ENCODE measurements at regions not wholly inside any gene's neighbourhood (a gene's known extent, or its start where the extent isn't known, plus 50 kb on each side); places are given as distances from the start of the nearest gene placed in this dataset.
A peak's percentile ranks its signal among the peaks of the same experiment; 100 is the strongest.

DNA sequence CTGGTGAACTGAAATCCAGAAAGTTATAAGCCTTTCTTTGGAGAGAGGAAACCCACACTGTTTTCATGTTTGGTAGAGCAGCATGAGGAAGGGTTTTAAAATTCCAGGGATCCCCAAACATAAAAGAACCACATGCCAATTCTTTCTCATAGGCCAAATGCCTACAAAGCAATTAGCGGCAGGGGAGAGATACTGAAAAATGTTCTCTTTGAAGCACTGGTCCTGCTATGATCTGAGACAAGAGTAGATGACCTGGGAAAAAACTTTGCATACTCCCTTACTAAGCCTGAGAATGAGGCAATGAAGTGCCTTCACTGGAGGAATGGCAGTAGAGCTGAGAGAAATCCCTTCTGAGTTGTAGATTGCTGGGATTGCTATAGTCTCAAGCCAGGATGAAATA lies 1261.7 kb downstream of the DSC3 start:
- WGBS (ENCODE audit: low lambda C conversion rate, missing lambda C conversion rate): 79% methylated on average over 1 of the region's 1 CpG
- Histone ChIP-seq H3K9me3 (ENCODE audit: low read depth) (no peaks in the 10 kb centered on the region), H3K27ac (no peak overlapping the region), H3K4me3 (no peak overlapping the region), H4K20me1 (ENCODE audit: insufficient read depth, poor library complexity, severe bottlenecking) (no peaks in the 10 kb centered on the region), H2AFZ (no peak overlapping the region), H3K36me3 (replicated peaks; ENCODE audit: insufficient read depth, low read depth) (no peaks in the 10 kb centered on the region), H3K27me3 (no peaks in the 10 kb centered on the region), H3K4me2 (no peak overlapping the region), H3K4me1 (ENCODE audit: insufficient read depth) (no peaks in the 10 kb centered on the region), H3K79me2 (no peaks in the 10 kb centered on the region), H3K9me2 (replicated peaks; ENCODE audit: insufficient read depth) (no peaks in the 10 kb centered on the region)
- DNase-seq (ENCODE audit: low spot score): no peak
- TF ChIP-seq CTCF (IDR thresholded peaks at IDR 0.05; ENCODE audit: poor library complexity): no peak
- no peak for TF ChIP-seq EZH2 (IDR thresholded peaks at IDR 0.05; ENCODE audit: borderline replicate concordance)
- no peak for TF ChIP-seq EZH2phosphoT487 (IDR thresholded peaks at IDR 0.05; ENCODE audit: low read depth, severe bottlenecking, unreplicated experiment)

DNA sequence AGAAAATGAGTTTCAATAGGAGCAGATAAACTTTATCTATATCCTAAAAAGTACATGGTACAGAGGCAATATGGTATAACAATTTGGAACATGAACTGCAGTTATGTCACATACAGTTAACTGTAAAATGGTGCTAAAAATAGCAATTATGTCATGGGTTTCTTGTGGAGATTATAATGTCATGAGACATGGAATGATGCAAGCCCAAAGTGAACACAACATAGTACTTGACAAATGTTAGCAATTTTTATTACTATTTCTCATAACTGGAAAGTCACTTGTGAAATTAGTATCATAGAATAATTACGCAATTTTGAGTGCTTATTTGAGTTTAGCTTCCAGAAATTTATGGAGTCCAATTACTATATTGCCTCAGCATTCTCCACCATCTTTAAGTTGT lies 1263.4 kb downstream of the DSC3 start:
- Histone ChIP-seq H3K79me2 (no peaks in the 10 kb centered on the region), H3K4me2 (no peak overlapping the region), H3K4me3 (no peak overlapping the region), H3K9me3 (ENCODE audit: low read depth) (no peaks in the 10 kb centered on the region), H3K27ac (no peak overlapping the region), H2AFZ (no peak overlapping the region), H4K20me1 (ENCODE audit: insufficient read depth, poor library complexity, severe bottlenecking) (no peaks in the 10 kb centered on the region), H3K9me2 (replicated peaks; ENCODE audit: insufficient read depth) (no peaks in the 10 kb centered on the region), H3K36me3 (replicated peaks; ENCODE audit: insufficient read depth, low read depth) (no peaks in the 10 kb centered on the region), H3K27me3 (no peaks in the 10 kb centered on the region), H3K4me1 (ENCODE audit: insufficient read depth) (no peaks in the 10 kb centered on the region)
- DNase-seq (ENCODE audit: low spot score): no peak
- 89% methylated on average over 1 of the region's 1 CpG for WGBS (ENCODE audit: low lambda C conversion rate, missing lambda C conversion rate)
- TF ChIP-seq EZH2 (IDR thresholded peaks at IDR 0.05; ENCODE audit: borderline replicate concordance): no peak
- TF ChIP-seq CTCF (IDR thresholded peaks at IDR 0.05; ENCODE audit: poor library complexity): no peak
- no peak for TF ChIP-seq EZH2phosphoT487 (IDR thresholded peaks at IDR 0.05; ENCODE audit: low read depth, severe bottlenecking, unreplicated experiment)

DNA sequence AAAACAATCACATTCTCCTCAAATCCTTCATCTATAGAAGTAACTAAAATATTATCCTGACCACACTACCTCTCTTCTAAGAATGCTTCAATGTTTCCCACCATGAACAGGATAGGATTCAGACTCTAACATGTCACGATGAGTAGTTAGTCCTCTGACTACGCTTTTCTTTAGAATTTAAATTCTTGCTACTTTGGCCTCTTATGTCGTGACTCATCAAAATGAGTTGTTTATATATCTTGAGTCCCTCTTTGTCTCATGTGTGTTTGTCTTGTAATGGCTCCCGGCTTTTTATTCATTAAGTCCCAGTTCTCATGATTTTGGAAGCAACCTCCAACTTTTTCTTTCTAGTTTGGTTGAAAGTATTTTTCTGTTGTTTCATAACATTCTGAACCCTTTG lies 1289.2 kb downstream of the DSC3 start:
- no peaks in the 10 kb centered on the region for H3K36me3 ChIP-seq (replicated peaks; ENCODE audit: insufficient read depth, low read depth)
- no peaks in the 10 kb centered on the region for H3K4me1 ChIP-seq (ENCODE audit: insufficient read depth)
- no peaks in the 10 kb centered on the region for H3K79me2 ChIP-seq
- no peak overlapping the region for H2AFZ ChIP-seq
- 96% methylated on average over 4 of the region's 4 CpGs for WGBS (ENCODE audit: low lambda C conversion rate, missing lambda C conversion rate)
- H3K27ac ChIP-seq: no peak overlapping the region
- no peak for TF ChIP-seq CTCF (IDR thresholded peaks at IDR 0.05; ENCODE audit: poor library complexity)
- H3K9me2 ChIP-seq (replicated peaks; ENCODE audit: insufficient read depth): no peaks in the 10 kb centered on the region
- H4K20me1 ChIP-seq (ENCODE audit: insufficient read depth, poor library complexity, severe bottlenecking): no peaks in the 10 kb centered on the region
- H3K4me2 ChIP-seq: no peak overlapping the region
- H3K9me3 ChIP-seq (ENCODE audit: low read depth): no peaks in the 10 kb centered on the region
- no peaks in the 10 kb centered on the region for H3K27me3 ChIP-seq
- no peak overlapping the region for H3K4me3 ChIP-seq
- DNase-seq (ENCODE audit: low spot score): no peak

DNA sequence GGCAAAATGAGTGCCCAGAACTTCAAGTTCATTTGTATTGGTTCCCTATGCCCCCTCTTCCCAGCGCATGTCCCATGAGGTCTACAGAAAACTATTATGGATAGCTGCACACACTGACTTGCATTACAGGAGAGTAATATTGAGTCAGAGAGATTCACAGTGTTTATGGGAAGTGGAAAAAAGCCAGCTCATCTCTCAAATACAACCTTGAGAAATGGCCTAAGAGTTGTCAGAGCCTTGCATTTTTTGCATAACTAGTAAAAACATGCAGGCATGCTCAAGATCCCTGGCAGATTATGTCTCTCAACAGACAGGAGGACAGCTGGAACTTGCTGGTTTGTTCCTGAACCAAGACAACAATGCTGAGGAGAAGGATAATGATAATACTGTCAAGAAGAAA lies 1292.8 kb downstream of the DSC3 start:
- peak; percentile 14 for DNase-seq (ENCODE audit: low spot score)
- Histone ChIP-seq H4K20me1 (ENCODE audit: insufficient read depth, poor library complexity, severe bottlenecking) (no peaks in the 10 kb centered on the region), H3K9me3 (ENCODE audit: low read depth) (no peaks in the 10 kb centered on the region), H3K9me2 (replicated peaks; ENCODE audit: insufficient read depth) (no peaks in the 10 kb centered on the region), H3K36me3 (replicated peaks; ENCODE audit: insufficient read depth, low read depth) (no peaks in the 10 kb centered on the region), H3K4me3 (no peak overlapping the region), H3K79me2 (no peaks in the 10 kb centered on the region), H3K27me3 (no peaks in the 10 kb centered on the region), H3K27ac (no peak overlapping the region), H2AFZ (no peak overlapping the region), H3K4me2 (no peak overlapping the region), H3K4me1 (ENCODE audit: insufficient read depth) (no peaks in the 10 kb centered on the region)
- no peak for TF ChIP-seq CTCF (IDR thresholded peaks at IDR 0.05; ENCODE audit: poor library complexity)
- TF ChIP-seq EZH2 (IDR thresholded peaks at IDR 0.05; ENCODE audit: borderline replicate concordance): no peak
- no peak for TF ChIP-seq EZH2phosphoT487 (IDR thresholded peaks at IDR 0.05; ENCODE audit: low read depth, severe bottlenecking, unreplicated experiment)
- 76% methylated on average over 1 of the region's 1 CpG for WGBS (ENCODE audit: low lambda C conversion rate, missing lambda C conversion rate)

Data from hepatocyte (in vitro differentiated cells).